SH-SY5Y (cell line): ENCODE measurements at regions not wholly inside any gene's neighbourhood (a gene's known extent, or its start where the extent isn't known, plus 50 kb on each side); places are given as distances from the start of the nearest gene placed in this dataset.

Experiments used
- GATA2 ChIP-seq: IDR thresholded peaks from 2 replicates; pipeline ENCODE4 v1.6.1; 2011; ENCODE audit warnings: mild to moderate bottlenecking, low read depth, low read length
- GATA3 ChIP-seq: IDR thresholded peaks from 2 replicates; pipeline ENCODE4 v1.6.1; 2011; ENCODE audit warnings: low read depth, mild to moderate bottlenecking, low read length, moderate library complexity

- no peak for TF ChIP-seq GATA2
- no peak for TF ChIP-seq GATA3
These were observed 274.4 kb downstream of the KIF20B start for GRCh38 chr10:89975771-89976170.
